Kidney capillary endothelial cell (primary cell): ENCODE measurements at regions not wholly inside any gene's neighbourhood (a gene's known extent, or its start where the extent isn't known, plus 50 kb on each side); places are given as distances from the start of the nearest gene placed in this dataset.

Experiments used
- DNase-seq: peaks from one replicate; pipeline ENCODE4 v3.0.0-alpha.2; 2018; ENCODE audit warnings: low spot score

DNA sequence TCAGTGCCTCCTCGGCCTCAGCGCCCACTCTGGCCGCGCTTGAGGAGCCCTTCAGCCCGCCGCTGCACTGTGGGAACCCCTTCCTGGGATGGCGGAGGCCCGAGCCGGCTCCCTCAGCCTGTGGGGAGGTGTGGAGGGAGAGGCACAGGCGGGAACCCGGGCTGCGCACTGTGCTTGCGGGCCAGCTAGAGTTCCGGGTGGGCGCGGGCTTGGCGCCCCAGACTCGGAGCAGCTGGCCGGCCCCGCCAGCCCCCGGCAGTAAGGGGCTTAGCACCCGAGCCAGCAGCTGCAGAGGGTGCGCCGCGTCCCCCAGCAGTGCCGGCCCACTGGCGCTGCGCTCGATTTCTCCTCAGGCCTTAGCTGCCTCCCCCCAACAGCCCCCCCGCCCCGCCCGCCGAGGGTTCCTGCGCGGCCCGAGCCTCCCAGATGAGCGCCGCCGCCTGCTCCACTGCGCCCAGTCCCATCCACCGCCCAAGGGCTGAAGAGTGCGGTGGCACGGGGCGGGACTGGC is 1137.0 kb downstream of the PCDH18 start:
- DNase-seq, result no peak

DNA sequence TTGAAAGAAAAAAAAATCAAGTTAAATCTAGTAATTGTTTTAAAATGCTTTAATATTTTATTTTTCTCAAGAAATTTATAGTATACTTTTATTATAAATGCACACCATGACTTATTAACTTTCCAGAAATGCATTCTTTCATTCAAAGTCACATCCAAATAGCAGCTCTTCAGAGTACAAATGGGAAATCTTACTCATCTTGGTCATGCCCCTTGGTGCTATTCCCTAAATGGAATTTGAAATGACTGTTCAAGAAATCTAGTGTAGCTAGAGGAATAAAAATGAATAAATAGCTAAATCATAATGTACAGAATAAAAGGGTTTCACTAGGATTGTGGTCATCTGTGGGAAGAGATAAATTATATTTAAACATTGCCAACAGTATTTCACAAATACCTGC is 1139.7 kb downstream of the PCDH18 start:
- no peak for DNase-seq

DNA sequence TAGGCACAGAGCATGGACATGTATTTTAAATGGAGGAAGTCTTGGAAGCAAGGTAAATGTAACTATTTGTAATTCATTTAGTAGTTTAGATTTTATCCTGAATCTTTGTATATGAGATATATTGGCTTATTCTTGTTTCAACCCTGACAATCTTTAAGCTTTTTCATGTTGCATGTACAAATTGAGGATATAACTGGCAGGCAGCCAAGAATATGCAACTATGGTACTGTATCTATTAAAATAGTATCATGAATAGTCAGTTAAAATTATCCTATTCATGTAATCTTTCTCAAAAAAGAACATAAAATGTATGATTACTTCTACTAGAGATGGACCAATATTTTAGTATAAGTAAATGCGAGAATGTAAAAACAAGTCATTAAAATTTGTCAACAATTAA is 1141.5 kb downstream of the PCDH18 start:
- DNase-seq, result no peak

DNA sequence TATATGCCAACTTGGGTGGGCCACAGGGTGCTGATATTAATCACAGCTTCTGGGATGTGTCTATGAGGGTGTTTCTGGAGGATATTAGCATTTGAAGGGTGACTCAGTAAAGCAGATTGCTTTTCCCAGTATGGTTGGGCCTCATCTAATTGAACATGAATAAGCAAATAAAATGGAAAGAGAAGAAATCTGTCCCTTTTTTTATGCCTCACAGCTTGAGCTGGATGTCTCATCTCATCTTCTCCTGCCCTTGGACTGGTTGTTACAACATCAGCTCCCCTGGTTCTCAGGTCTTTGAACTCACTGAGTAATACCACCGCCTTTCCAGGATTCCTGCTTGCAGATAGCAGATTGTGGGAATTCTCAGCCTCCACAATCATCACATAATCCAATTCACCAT is 1149.2 kb downstream of the PCDH18 start:
- no peak for DNase-seq

DNA sequence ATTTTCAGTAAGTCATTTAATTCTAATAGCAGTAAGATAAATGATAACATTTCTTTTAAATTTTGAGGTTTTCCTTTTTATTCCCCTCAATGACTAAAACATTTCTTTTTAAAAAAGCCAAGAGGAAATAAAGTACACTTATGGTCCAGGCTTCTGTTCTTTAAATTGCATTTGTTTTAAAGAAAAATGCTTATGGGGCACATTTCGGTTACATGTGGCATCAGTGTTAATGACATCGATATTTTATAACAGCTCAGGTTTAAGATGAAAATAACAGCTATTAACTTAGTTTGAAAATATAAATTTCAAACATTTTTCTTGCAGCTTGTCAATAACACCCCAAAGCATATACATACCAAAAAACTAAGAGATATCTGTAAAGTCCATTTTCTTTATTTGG is 1161.1 kb downstream of the PCDH18 start:
- no peak for DNase-seq

DNA sequence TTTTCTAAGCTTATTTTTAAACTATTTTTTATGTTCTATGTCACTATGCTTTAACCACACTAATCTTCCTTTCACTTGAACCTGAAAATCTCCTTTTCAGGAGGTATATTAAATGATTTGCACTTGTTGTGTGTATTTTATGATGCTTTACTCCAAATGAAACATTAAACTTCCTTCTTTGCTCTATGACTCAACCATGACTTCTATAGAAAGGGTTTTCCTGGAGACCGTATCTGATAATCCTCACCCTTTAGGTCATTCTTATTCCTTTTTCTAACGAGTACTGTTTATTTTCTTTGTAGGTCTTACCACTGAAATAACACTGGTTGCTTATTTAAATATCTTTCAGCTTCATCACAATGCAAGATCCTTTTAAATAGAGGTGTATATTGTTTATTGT is 1163.2 kb downstream of the PCDH18 start:
- peak; percentile 41 for DNase-seq

DNA sequence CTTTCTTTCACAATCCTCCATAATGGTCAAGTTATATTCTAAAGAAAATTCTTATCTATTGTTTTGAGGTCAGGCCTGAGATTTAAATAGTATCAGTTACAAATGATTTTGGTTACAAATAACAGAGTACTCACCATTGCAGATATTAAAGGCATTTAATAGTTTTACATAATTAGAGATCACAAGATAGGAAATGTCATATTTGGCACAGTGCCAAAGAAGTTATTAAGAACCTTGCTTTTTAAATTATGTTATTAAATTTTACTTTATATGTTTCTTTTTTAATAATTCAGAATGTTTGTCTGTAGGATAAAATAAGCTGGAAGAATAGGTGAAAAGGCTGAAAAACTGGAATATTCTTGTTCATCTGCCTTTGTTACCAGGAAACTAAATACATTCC is 1174.7 kb downstream of the PCDH18 start:
- no peak for DNase-seq

DNA sequence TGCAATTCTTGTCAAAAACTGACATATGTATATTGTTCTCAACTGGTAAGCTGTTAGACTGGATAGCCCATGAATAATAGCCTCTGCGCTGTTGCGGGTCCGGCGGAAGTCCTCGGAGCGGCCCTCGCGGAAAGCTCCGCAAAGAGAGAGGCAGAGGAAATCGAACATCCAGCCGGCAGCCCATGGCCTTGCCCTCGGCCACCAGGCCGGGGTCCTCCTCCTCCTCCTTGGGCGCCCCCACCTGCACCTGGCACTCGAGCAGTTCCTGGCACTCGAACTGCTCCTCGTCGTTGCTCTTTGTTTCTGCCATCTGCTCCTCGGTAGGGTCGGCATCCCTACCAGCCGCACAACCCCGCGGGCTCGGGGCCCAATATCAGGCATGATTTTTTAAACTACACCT is 1176.3 kb downstream of the PCDH18 start:
- no peak for DNase-seq

DNA sequence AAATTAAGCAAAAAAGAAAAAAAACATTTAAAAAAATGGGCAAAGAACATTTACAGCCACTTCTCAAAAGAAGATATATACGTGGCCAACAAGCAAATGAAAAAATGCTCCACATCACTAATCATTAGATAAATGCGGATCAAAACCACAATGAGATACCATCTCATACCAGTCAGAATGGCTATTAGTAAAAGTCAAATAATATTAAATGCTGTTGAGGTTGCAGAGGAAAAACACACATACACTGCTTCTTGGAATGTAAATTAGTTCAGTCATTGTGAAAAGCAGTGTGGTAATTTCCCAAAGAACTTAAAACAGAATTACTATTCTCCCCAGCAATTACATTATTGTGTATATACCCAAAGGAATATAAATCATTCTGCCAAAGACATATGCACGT is 1189.0 kb downstream of the PCDH18 start:
- DNase-seq, result no peak

DNA sequence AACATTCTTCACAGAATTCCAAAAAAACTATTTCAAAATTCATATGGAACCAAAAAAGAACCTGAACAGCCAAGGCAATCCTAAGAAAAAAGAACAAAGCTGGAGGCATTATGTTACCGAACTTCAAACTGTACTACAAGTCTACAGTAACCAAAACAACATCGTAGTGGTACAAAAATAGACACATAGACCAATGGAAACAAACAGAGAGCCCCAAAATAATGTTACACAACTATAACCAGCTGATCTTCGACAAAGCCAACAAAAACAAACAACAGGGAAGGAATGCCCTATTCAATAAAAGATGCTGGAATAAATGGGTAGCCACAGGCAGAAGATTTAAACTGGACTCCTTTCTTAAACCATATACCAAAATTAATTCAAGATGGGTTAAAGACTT is 1189.6 kb downstream of the PCDH18 start:
- DNase-seq, result no peak

DNA sequence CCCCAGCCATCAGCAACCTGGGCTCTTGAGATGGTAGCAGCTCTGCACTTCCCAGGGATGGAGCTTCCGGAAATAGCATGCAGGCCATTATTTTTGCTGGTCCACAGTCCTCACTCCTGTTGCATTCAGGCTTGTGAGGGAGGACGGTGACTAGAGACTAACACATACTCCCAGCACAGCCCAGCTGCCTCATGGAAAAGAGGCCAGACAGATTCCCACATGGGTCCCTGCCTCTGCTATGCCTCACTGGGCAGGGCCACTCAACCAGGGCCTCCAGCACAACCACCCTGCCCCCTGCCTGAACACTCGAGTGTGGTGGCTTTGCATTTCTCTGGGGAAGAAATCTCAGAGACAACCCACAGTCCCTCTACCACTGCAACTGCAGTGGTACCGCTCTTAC is 1195.1 kb downstream of the PCDH18 start:
- no peak for DNase-seq

DNA sequence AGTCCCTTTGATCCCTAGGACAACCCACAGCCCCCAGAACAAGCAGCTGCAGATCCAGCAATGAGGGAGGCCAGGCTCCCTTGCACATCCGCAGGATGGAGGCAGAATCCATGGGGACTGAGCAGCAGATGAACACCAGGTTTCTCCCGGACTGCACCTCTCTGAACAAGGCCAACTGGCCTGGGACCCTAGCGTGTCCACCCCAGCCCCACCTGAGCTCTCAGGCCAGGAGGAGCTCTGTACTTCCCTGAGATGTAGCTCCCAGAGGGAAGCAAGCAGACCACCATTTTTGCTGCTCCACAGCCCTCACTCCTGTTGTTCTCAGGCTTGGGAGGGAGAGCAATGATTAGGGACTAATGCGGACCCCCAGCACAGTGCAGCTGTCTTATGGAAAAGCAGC is 1195.8 kb downstream of the PCDH18 start:
- DNase-seq, result no peak

DNA sequence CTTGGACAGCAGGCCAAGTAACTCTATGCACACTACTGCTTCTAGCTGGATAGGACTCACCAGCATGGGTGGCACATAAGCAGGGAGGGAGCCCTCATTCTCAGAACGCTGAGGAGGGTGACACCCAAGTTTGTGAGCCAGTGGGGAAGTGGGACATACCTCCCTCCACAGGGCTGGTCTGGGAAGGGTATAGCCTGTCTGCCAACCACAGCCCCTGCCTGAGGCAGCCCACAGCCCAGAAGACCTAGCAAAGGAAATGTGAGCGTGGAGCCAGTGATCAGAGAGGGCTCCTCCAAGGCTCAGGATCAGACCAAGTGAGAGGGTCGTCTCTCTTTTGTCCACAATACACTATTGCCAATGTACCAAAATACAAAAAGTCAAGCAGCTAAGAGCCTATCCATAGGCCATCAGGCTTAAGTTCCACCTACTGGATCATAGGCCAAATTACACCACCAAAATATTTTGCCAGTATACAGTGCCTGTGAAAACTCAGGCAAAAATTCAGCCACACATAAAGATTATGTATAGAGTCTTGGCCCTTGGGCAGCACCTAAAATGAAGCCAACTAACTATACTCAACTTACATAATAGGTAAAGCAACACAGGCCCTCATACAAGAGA is 1203.1 kb downstream of the PCDH18 start:
- no peak for DNase-seq

DNA sequence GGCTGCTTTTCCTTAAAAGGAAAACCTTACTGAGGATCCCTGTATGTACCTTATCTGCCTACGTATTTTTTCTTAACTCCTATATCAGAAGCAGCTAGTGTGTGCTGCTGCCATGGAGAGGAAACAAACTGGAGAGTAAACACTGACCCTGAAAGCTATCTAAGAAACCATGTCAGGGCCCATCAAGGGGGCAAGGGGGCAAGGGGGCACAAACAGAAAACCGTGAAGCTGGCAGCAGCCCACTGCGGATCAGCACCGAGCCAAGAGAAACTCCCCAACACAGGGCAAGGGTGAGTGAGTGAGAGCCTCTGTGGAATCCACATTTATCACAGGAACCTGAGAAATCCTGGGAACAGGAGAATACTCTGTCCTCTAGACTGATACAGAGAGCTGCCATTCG is 1204.2 kb downstream of the PCDH18 start:
- DNase-seq, result no peak

DNA sequence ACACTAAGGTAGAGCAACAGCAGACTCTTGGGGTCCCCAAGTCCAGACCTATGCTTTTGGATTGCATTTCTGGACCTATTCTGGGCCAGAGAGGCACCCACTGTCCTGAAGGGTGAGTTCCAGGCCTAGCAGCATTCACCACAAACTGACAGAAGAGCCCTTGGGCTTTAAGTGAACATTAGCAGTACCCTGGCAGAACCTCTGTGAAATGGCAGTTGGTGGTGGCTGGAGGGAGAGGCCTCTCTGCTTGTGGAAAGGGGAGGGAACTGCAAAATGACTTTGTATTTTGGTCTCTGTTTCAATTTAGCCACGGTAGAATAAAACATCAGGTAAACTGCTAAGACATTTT is 1211.9 kb downstream of the PCDH18 start:
- DNase-seq, result no peak

DNA sequence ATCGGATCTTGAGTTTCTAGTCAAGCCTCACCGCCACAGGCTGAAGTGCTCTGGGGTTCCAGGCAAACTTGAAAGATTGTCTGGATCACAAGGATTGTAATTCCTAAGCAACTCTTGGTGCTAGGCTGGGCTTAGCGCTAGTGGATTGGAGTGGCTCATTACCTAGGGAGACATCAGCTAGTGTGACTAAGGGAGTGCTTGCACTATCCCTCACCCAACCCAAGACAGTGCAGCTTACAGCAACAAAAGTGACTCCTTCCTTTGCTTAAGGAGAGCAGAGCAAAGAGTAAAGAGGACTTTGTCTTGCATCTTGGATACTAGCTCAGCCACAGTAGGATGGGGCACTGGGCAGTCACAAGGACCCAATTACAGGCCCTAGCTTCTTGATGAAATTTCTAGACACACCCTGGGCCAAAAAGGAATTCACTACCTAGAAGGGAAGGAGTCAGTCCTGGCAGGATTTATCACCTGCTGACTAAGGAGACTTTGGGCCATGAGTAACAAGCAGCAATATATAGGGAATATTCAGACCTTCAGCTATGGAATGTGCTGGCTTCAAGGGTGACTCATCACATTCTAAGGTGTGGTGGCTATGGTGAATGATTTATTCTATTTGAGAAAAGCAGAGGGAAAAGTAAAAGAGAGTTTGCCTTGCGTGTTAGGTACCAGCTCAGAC is 1212.4 kb downstream of the PCDH18 start:
- peak; percentile 59 for DNase-seq

DNA sequence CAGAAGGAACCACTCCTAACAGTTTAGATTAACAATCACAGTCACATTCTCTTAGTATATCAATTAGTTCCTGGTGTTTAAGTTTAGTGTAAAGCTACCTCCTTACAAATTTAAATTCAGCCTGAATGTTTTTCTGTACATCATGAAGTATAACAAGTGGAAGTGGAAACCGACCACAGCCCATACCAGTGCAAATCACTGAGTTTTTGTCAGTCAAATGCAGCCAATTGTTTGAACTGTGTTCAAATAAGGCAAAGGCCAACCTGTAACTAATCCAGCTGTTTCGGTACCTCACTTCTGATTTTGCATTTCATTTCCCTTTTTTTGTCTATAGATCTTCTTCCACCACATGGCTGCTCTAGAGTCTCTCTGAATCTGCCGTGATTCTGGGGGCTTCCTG is 1215.3 kb downstream of the PCDH18 start:
- no peak for DNase-seq

DNA sequence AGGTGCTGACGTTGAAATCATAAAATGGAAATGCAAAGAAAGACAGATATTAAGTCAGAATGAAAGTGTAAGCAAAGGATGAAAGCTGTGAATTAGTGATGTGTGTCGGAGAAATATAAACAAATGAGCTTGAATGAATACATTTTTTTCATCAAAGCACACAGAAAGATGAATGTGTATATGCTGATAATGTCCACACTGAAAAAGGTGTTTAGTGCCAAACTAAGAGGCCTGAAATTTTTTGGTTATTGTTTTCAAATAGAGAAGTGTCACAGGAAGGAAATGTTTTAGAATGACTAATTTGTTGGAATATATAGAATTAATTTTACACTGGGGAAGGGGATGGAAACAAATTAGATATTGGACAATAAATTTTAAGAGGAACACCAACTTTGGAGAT is 1217.6 kb downstream of the PCDH18 start:
- DNase-seq, result peak; percentile 36

DNA sequence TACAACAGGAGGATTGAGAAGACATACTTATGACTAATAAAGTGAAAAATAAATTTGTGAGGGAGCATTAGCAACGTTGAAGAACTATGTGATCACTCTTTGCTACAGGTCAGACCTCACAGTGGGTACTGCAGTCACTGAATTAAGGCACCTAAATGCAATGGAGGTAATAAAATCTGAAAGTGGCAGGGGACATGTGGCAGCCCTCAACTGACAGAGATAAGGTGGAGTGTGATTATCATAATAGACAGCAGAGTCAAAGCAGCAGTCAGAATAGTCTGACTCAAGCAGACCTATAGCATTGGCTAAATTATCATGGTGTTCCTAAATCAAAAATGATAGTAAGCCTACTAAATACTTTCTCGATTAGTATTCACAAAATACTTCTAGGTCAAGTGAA is 1220.5 kb downstream of the PCDH18 start:
- DNase-seq, result no peak

DNA sequence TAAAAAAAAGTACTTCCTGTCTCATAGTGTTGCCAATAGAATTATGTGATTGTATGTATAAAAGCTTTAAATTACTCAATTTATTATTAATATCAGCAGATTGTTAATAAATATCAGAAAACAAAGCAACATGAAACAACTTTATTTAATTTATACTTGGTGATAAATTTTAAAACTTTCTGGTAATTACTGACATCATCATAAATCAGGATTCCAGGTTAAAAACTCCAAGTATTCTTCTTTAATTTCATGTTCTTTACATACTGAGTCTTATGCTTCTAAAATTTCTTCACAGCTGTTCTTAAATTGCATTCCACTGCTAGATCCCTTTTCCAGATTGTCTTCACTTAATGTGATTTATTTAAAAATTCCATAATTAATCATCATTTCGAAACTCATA is 1224.5 kb downstream of the PCDH18 start:
- no peak for DNase-seq

DNA sequence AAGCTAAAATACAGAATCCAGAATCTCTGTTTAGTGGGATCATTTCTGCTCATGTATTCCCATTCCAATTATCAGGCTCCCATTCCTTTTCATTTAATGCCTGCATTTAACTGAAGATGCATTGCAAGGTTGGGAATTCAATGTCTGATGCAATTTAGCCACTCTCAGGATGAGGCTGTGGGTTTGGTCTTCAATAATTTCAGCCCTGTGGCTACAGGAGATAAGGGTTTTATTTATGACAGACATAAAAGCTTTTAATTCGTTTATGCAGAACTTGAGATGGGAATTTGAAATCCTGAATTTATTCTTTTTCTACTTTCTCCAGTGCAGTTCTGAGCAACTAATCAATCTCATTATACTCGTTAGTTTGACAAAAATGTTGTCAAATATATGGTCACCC is 1225.9 kb downstream of the PCDH18 start:
- no peak for DNase-seq

DNA sequence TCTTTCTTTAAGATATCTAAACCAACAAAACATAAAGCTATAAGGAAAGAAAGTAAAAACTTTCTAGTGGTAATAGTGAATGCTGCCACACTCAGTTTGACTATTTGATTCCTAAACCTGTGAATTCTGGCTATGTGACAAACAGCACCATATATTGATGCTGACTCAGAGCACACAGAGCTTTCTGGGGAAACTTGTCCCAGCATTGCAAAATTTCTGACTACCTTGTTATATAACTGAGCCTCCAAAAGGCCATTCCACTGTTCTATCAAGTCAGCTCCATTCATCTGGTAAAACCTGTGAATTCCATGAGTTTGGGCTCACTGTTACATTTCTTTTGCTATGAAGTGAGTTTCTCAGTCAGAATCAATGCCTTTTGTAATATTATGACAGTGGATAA is 1229.7 kb downstream of the PCDH18 start:
- no peak for DNase-seq

DNA sequence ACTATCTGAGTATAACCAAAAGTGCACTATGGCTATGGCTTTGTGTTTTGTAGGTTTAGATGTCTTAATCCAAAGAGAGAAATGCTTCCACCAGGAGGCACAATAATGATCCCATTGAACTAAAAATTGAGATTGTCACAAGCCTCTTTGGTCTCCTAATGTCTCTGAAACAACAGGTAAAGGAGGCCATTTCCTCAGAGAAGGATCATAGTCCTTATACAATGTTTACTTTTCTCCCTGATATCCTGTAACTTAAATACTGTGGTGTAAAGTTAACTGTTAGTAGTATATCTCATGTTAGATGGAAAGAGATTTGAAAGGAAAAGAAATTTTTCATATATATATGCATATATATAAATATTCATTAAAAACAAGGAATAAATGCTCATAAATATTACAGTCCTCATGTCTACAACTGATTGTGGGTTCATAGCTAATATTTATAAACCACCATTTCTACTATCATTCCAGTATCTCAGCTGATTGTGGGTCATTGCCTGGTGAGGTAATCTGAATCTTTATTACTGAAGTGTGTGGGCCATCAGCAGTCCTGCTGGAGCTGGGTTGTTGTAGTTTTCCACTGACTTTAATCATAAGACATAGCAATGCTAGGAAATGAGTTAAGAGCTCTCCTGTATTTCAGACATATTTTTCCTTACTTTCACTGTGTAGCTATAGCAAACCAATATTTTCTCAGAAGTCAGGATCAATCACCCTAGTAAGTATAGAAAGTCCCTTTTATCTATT is 1230.4 kb downstream of the PCDH18 start:
- no peak for DNase-seq

DNA sequence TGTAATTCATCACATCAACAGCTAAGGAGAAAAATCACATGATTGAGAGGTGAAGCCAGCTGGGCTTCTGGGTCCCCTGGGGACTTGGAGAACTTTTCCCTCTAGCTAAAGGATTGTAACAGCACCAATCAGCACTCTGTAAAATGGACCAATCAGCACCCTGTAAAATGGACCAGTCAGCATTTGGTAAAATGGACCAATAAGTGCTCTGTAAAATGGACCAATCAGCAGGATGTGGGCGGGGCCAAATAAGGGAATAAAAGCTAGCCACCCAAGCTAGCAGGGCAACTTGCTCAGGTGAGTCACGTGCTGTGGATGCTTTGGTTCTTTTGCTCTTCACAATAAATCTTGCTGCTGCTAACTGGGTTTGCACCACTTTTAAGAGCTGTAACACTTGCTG is 1248.3 kb downstream of the PCDH18 start:
- DNase-seq, result no peak
